GM23248 (cell line): ENCODE measurements at regions not wholly inside any gene's neighbourhood (a gene's known extent, or its start where the extent isn't known, plus 50 kb on each side); places are given as distances from the start of the nearest gene placed in this dataset.
"Not testable (repeated sequence)": the region's sequence is repeated elsewhere in the genome, so short reads cannot be mapped to it uniquely, and the experiment has no call there.

Experiments
- EZH2 ChIP-seq: fragments of 200-600 bp; sonication (generic); IDR thresholded peaks from 2 replicates; pipeline ENCODE4 v1.6.1; 2018; ENCODE audit warnings: antibody characterized with exemption, mild to moderate bottlenecking; ENCODE audit not compliant: insufficient read depth, poor library complexity, severe bottlenecking
- EZH2phosphoT487 ChIP-seq: fragments of 200-600 bp; sonication (generic); IDR thresholded peaks from 2 replicates; pipeline ENCODE4 v1.6.1; 2018; ENCODE audit warnings: antibody characterized with exemption, moderate library complexity, mild to moderate bottlenecking, low read depth; ENCODE audit not compliant: insufficient read depth

GRCh38 chrX:107296184-107296583 lies 89.8 kb downstream of the DNAAF6 start:
- TF ChIP-seq EZH2, EZH2phosphoT487: not testable (repeated sequence)
